Hepatocyte (in vitro differentiated cells): ENCODE measurements at regions not wholly inside any gene's neighbourhood (a gene's known extent, or its start where the extent isn't known, plus 50 kb on each side); places are given as distances from the start of the nearest gene placed in this dataset.

Experiments
- DNase-seq: peaks from one replicate; pipeline ENCODE4 v3.0.0-alpha.2; 2016; ENCODE audit warnings: low spot score
- H2AFZ ChIP-seq: fragments of 200-600 bp; sonication (generic); 2 replicates; pipeline ENCODE4 v1.6.0; 2016; ENCODE audit warnings: antibody characterized with exemption, mild to moderate bottlenecking
- H3K27ac ChIP-seq: fragments of 200-600 bp; sonication (generic); 2 replicates; pipeline ENCODE4 v1.5.1; 2016; ENCODE audit warnings: mild to moderate bottlenecking
- H3K27me3 ChIP-seq: fragments of 200-600 bp; sonication (generic); 2 replicates; pipeline ENCODE4 v1.6.1; 2016
- H3K36me3 ChIP-seq: fragments of 200-600 bp; sonication (generic); replicated peaks from 2 replicates; pipeline ENCODE4 v1.5.1; 2016; ENCODE audit warnings: low read depth; ENCODE audit not compliant: insufficient read depth
- H3K4me1 ChIP-seq: fragments of 200-600 bp; sonication (generic); 2 replicates; pipeline ENCODE4 v1.5.1; 2016; ENCODE audit warnings: mild to moderate bottlenecking, moderate library complexity; ENCODE audit not compliant: insufficient read depth
- H3K4me2 ChIP-seq: fragments of 200-600 bp; sonication (generic); 2 replicates; pipeline ENCODE4 v1.6.0; 2016
- H3K4me3 ChIP-seq: fragments of 200-600 bp; sonication (generic); 2 replicates; pipeline ENCODE4 v1.5.1; 2016; ENCODE audit warnings: mild to moderate bottlenecking
- H3K79me2 ChIP-seq: fragments of 200-600 bp; sonication (generic); 2 replicates; pipeline ENCODE4 v1.6.0; 2017; ENCODE audit warnings: mild to moderate bottlenecking
- H3K9me2 ChIP-seq: fragments of 200-600 bp; sonication (generic); replicated peaks from 2 replicates; pipeline ENCODE4 v1.6.0; 2017; ENCODE audit warnings: mild to moderate bottlenecking; ENCODE audit not compliant: insufficient read depth
- H3K9me3 ChIP-seq: fragments of 200-600 bp; sonication (generic); 2 replicates; pipeline ENCODE4 v1.5.1; 2016; ENCODE audit warnings: low read depth, mild to moderate bottlenecking
- H4K20me1 ChIP-seq: fragments of 200-600 bp; sonication (generic); 2 replicates; pipeline ENCODE4 v1.6.0; 2016; ENCODE audit warnings: mild to moderate bottlenecking; ENCODE audit not compliant: insufficient read depth, poor library complexity, severe bottlenecking
- EZH2 ChIP-seq: fragments of 200-600 bp; sonication (generic); IDR thresholded peaks from 2 replicates; pipeline ENCODE4 v1.6.1; 2016; ENCODE audit warnings: antibody characterized with exemption, mild to moderate bottlenecking, borderline replicate concordance
- EZH2phosphoT487 ChIP-seq: fragments of 200-600 bp; sonication (generic); IDR thresholded peaks from one replicate; pipeline ENCODE4 v1.6.1; 2018; ENCODE audit warnings: antibody characterized with exemption, mild to moderate bottlenecking, low read depth, moderate library complexity; ENCODE audit not compliant: unreplicated experiment, severe bottlenecking
- WGBS: methylation state at CpG from one replicate; pipeline ENCODE4 v1.1.6; 2016; ENCODE audit warnings: low lambda C conversion rate; ENCODE audit errors: missing lambda C conversion rate; 5-methylcytosine and 5-hydroxymethylcytosine counted together
- TF ChIP-seq, protein P1 (sequence below): fragments of 200-600 bp; sonication (generic); IDR thresholded peaks from 2 replicates; pipeline ENCODE4 v1.5.1; 2016; ENCODE audit warnings: antibody characterized with exemption, mild to moderate bottlenecking; ENCODE audit not compliant: poor library complexity

DNA sequence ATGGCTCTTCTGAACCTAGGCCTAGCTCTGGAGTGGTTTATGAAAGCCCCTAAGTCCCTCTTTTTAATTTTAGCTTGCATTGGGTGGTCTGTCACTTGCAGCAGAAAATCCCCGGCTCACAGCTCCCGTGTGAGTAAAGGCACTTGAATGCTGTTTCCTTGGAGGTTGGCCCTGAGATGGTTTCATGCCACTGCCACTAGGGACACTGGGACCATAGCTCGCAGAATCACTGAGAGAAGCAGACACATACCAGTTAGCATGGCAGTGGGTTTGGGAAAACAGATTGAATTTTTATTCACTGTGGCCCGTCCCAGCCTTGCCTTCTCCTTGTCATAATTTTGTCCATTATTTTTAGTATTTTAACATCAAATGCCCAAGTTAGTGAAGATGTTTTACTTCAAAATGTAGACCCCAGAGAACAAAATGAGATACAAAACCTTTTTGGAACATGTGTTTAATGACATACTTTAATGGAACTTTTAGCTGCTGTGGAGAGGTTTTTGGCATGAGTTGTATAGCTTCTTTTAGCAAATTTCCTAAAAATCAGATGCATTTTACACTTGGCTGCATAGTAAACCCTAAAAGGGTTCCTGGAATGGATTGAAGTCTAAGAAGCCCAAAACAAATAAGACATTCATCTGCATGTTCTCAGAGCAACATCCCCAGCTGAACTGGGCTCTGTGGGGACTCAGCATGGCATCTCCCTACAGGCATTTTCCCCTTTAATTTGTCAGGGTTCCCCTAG, 259.7 kb upstream of the PITRM1 start:
- no peaks in the 10 kb centered on the region for H3K9me2 ChIP-seq
- H3K9me3 ChIP-seq: no peaks in the 10 kb centered on the region
- 89% methylated on average over 4 of the region's 4 CpGs for WGBS
- no peak for DNase-seq
- no peak overlapping the region for H3K4me3 ChIP-seq
- H3K79me2 ChIP-seq: no peaks in the 10 kb centered on the region
- H3K36me3 ChIP-seq: no peaks in the 10 kb centered on the region
- no peak overlapping the region for H2AFZ ChIP-seq
- TF ChIP-seq EZH2phosphoT487 (no peak), EZH2 (no peak)
- TF ChIP-seq, protein P1, sequence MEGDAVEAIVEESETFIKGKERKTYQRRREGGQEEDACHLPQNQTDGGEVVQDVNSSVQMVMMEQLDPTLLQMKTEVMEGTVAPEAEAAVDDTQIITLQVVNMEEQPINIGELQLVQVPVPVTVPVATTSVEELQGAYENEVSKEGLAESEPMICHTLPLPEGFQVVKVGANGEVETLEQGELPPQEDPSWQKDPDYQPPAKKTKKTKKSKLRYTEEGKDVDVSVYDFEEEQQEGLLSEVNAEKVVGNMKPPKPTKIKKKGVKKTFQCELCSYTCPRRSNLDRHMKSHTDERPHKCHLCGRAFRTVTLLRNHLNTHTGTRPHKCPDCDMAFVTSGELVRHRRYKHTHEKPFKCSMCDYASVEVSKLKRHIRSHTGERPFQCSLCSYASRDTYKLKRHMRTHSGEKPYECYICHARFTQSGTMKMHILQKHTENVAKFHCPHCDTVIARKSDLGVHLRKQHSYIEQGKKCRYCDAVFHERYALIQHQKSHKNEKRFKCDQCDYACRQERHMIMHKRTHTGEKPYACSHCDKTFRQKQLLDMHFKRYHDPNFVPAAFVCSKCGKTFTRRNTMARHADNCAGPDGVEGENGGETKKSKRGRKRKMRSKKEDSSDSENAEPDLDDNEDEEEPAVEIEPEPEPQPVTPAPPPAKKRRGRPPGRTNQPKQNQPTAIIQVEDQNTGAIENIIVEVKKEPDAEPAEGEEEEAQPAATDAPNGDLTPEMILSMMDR: no peak
- no peak overlapping the region for H3K4me2 ChIP-seq
- no peak overlapping the region for H3K27ac ChIP-seq
- no peaks in the 10 kb centered on the region for H4K20me1 ChIP-seq
- H3K27me3 ChIP-seq: no peaks in the 10 kb centered on the region
- H3K4me1 ChIP-seq: peaks cover 4% of the 10 kb centered on the region

DNA sequence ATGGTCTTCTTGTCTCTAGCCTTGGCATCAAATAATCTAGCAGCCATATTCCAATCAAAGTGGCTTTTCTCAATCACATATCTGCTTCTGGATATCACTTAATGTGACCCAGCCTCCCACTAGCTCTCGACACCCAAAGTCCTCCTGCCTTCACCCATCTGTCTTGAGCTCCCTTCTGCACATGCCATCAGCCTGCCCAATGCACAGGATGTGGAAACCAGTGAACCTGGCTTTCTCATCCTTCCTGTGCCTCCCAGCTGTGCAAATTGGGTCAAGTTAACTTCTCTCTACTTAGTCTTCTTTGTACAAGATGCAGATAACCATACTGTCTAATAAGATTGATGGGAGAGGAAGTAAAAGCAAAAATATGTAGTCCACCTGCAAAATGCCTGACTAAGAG, 257.9 kb upstream of the PITRM1 start:
- no peaks in the 10 kb centered on the region for H4K20me1 ChIP-seq
- no peaks in the 10 kb centered on the region for H3K9me2 ChIP-seq
- H3K27me3 ChIP-seq: no peaks in the 10 kb centered on the region
- H3K36me3 ChIP-seq: no peaks in the 10 kb centered on the region
- H3K4me2 ChIP-seq: no peak overlapping the region
- no peak overlapping the region for H3K27ac ChIP-seq
- H2AFZ ChIP-seq: no peak overlapping the region
- DNase-seq: no peak
- no peak overlapping the region for H3K4me3 ChIP-seq
- WGBS: 87% methylated on average over 1 of the region's 1 CpG
- TF ChIP-seq EZH2phosphoT487: no peak
- no peak for TF ChIP-seq EZH2
- TF ChIP-seq, protein P1: no peak
- H3K9me3 ChIP-seq: no peaks in the 10 kb centered on the region
- peaks cover 15% of the 10 kb centered on the region for H3K4me1 ChIP-seq
- no peaks in the 10 kb centered on the region for H3K79me2 ChIP-seq

DNA sequence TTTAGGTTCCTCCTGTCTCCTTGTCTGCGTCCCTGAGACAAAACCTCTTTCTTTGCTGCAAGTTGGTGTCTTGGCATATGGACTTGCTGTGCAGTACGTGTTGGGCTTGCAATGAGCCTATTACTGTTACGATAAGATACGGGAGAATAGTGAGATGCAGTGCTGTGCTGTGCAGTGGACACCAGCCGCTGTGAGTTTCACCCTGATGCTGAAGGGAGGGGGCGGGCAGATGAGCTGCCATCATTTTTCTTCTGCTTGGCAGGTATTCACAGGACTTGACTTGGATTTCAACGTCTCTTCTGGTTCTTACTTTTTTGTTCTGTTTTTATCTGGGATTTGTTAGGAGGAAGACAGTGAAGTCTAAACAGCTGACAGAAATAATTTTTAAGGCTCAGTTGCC, 257.1 kb upstream of the PITRM1 start:
- H3K36me3 ChIP-seq: no peaks in the 10 kb centered on the region
- peaks cover 15% of the 10 kb centered on the region for H3K4me1 ChIP-seq
- no peak overlapping the region for H2AFZ ChIP-seq
- WGBS: 65% methylated on average over 7 of the region's 7 CpGs
- H3K27me3 ChIP-seq: no peaks in the 10 kb centered on the region
- H3K79me2 ChIP-seq: no peaks in the 10 kb centered on the region
- no peaks in the 10 kb centered on the region for H3K9me2 ChIP-seq
- no peak overlapping the region for H3K4me2 ChIP-seq
- no peak for DNase-seq
- no peak overlapping the region for H3K4me3 ChIP-seq
- no peaks in the 10 kb centered on the region for H3K9me3 ChIP-seq
- no peaks in the 10 kb centered on the region for H4K20me1 ChIP-seq
- H3K27ac ChIP-seq: no peak overlapping the region
- TF ChIP-seq, protein P1: no peak
- no peak for TF ChIP-seq EZH2phosphoT487
- no peak for TF ChIP-seq EZH2
